OCI-LY1 (cell line): ENCODE measurements at regions not wholly inside any gene's neighbourhood (a gene's known extent, or its start where the extent isn't known, plus 50 kb on each side); places are given as distances from the start of the nearest gene placed in this dataset.

Experiments
- H2AFZ ChIP-seq: fragments of 200-600 bp; sonication (generic), shearing (Covaris generic); 2 replicates; pipeline ENCODE4 v1.6.0; 2014; ENCODE audit warnings: antibody characterized with exemption, mild to moderate bottlenecking, low read length
- H3F3A ChIP-seq: fragments of 200-600 bp; sonication (generic), shearing (Covaris generic); 2 replicates; pipeline ENCODE4 v1.6.0; 2014; ENCODE audit warnings: mild to moderate bottlenecking, antibody characterized with exemption, low read length, moderate library complexity; ENCODE audit not compliant: insufficient read depth
- H3K27ac ChIP-seq: fragments of 200-600 bp; sonication (generic); 2 replicates; pipeline ENCODE4 v1.5.1; 2014; ENCODE audit warnings: low read length, mixed run types, mild to moderate bottlenecking, low read depth; ENCODE audit not compliant: poor library complexity, severe bottlenecking
- H3K27me3 ChIP-seq: fragments of 200-600 bp; sonication (generic); 2 replicates; pipeline ENCODE4 v1.6.0; 2014; ENCODE audit warnings: antibody characterized with exemption, mild to moderate bottlenecking, low read length, moderate library complexity; ENCODE audit not compliant: insufficient read depth
- H3K36me3 ChIP-seq: fragments of 200-600 bp; sonication (generic); 2 replicates; pipeline ENCODE4 v1.6.1; 2014; ENCODE audit warnings: mild to moderate bottlenecking, antibody characterized with exemption, low read length, moderate library complexity, mixed read lengths; ENCODE audit not compliant: insufficient read depth
- H3K4me1 ChIP-seq: fragments of 200-600 bp; sonication (generic); 2 replicates; pipeline ENCODE4 v1.5.1; 2014; ENCODE audit warnings: mild to moderate bottlenecking, low read length, moderate library complexity; ENCODE audit not compliant: insufficient read depth, severe bottlenecking
- H3K4me2 ChIP-seq: fragments of 200-600 bp; sonication (generic), shearing (Covaris generic); 2 replicates; pipeline ENCODE4 v1.6.1; 2014; ENCODE audit warnings: low read length
- H3K4me3 ChIP-seq: fragments of 200-600 bp; sonication (generic); 2 replicates; pipeline ENCODE4 v1.5.1; 2014; ENCODE audit warnings: low read length, low read depth, mild to moderate bottlenecking, mixed read lengths; ENCODE audit not compliant: poor library complexity, severe bottlenecking
- H3K79me2 ChIP-seq: fragments of 200-600 bp; shearing (Covaris generic); 2 replicates; pipeline ENCODE4 v1.6.1; 2016; ENCODE audit warnings: mixed run types, low read length, mixed read lengths; ENCODE audit not compliant: insufficient read depth
- H3K9ac ChIP-seq: fragments of 200-600 bp; sonication (generic), shearing (Covaris generic); 2 replicates; pipeline ENCODE4 v1.6.1; 2014; ENCODE audit warnings: mild to moderate bottlenecking, low read length, mixed read lengths
- H3K9me2 ChIP-seq: fragments of 200-600 bp; sonication (generic), shearing (Covaris generic); 2 replicates; pipeline ENCODE4 v1.6.1; 2014; ENCODE audit warnings: low read depth, mild to moderate bottlenecking, low read length, mixed read lengths
- H3K9me3 ChIP-seq: fragments of 200-600 bp; shearing (Covaris generic); 2 replicates; pipeline ENCODE4 v1.6.1; 2014; ENCODE audit warnings: low read length, mixed read lengths
- H4K20me1 ChIP-seq: fragments of 200-600 bp; sonication (generic), shearing (Covaris generic); 2 replicates; pipeline ENCODE4 v1.6.0; 2016; ENCODE audit warnings: mild to moderate bottlenecking, low read length; ENCODE audit not compliant: insufficient read depth
- EZH2 ChIP-seq: fragments of 200-600 bp; sonication (generic), shearing (Covaris generic); IDR thresholded peaks from 2 replicates; pipeline ENCODE4 v1.8.0; 2017; ENCODE audit warnings: borderline replicate concordance, mixed run types, mild to moderate bottlenecking, antibody characterized with exemption, low read length, moderate library complexity, mixed read lengths
- TF ChIP-seq, protein P1 (sequence below): fragments of 200-600 bp; sonication (generic), shearing (Covaris generic); IDR thresholded peaks from 2 replicates; pipeline ENCODE4 v1.5.1; 2017; ENCODE audit warnings: mild to moderate bottlenecking, antibody characterized with exemption, low read length, moderate library complexity, mixed read lengths

DNA sequence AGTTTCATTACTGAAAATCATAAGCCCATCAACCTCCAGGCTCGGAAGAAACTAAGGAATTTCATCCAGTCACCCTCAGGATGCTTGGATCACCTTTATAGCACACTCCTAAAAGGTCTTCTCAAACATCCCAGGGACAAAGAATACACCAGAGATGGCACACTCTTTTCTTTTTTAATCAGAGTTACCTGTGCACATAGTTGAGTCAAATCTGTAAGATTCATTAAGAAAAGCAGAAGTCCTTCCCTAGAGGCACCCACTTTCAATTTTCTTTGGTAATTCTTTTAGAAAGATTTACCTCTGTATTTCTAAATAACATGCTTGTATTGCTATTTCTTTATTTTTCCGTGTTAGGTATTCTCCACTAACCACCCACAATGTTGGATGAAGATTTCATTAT is 50.6 kb upstream of the IL6 start:
- Histone ChIP-seq H3K9ac (no peak overlapping the region), H2AFZ (no peak overlapping the region), H3K4me2 (no peak overlapping the region), H3K27me3 (no peaks in the 10 kb centered on the region; the same call in 1 of the 2 replicates), H3K4me3 (no peak overlapping the region), H4K20me1 (no peaks in the 10 kb centered on the region), H3K27ac (no peak overlapping the region), H3K36me3 (no peaks in the 10 kb centered on the region), H3K4me1 (no peaks in the 10 kb centered on the region), H3K9me3 (no peaks in the 10 kb centered on the region), H3K9me2 (no peaks in the 10 kb centered on the region), H3K79me2 (no peaks in the 10 kb centered on the region), H3F3A (no peaks in the 10 kb centered on the region)
- no peak for TF ChIP-seq EZH2
- TF ChIP-seq, protein P1, sequence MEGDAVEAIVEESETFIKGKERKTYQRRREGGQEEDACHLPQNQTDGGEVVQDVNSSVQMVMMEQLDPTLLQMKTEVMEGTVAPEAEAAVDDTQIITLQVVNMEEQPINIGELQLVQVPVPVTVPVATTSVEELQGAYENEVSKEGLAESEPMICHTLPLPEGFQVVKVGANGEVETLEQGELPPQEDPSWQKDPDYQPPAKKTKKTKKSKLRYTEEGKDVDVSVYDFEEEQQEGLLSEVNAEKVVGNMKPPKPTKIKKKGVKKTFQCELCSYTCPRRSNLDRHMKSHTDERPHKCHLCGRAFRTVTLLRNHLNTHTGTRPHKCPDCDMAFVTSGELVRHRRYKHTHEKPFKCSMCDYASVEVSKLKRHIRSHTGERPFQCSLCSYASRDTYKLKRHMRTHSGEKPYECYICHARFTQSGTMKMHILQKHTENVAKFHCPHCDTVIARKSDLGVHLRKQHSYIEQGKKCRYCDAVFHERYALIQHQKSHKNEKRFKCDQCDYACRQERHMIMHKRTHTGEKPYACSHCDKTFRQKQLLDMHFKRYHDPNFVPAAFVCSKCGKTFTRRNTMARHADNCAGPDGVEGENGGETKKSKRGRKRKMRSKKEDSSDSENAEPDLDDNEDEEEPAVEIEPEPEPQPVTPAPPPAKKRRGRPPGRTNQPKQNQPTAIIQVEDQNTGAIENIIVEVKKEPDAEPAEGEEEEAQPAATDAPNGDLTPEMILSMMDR: no peak

DNA sequence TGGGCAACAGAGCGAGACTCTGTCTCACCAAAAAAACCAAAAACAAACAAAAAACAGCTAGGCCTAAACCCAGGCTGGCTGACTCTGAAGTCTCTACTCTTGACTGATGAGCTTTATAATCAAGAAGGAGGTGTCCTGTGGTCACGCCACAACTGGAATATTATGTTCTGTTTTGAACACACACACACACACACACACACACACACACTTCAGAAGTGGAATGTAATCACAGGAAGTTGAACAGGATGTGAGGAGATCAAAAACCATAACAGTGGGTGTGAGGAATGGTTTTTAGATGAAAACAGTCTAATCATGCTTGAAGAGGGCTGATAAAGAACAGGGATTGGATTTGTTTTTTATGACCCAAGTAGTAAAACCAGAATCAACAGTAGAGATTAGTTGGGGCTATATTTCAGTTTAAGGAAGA is 51.1 kb upstream of the IL6 start:
- Histone ChIP-seq H3K79me2 (no peaks in the 10 kb centered on the region), H3K9me2 (no peaks in the 10 kb centered on the region), H3F3A (no peaks in the 10 kb centered on the region), H3K9ac (no peak overlapping the region), H3K27me3 (no peaks in the 10 kb centered on the region; the same call in 1 of the 2 replicates), H3K36me3 (no peaks in the 10 kb centered on the region), H3K9me3 (no peaks in the 10 kb centered on the region), H3K4me3 (no peak overlapping the region), H3K27ac (no peak overlapping the region), H3K4me2 (no peak overlapping the region), H3K4me1 (no peaks in the 10 kb centered on the region), H4K20me1 (no peaks in the 10 kb centered on the region), H2AFZ (no peak overlapping the region)
- TF ChIP-seq, protein P1: no peak
- TF ChIP-seq EZH2: no peak

DNA sequence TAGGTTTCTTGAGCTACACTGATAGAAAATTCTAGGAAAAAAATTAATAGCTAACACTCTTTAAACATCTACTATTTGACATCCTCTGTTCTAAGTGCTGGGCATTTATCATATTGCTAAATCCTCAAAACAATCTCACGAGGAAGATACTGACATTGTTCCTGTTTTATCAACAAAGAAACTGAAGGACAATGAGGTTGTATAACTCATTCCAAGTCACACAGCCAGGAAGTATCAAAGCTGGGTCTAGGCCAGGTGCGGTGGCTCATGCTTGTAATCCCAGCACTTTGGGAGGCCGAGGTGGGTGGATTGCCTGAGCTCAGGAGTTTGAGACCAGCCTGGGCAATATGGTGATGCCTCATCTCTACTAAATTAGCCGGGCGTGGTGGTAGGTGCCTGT is 51.6 kb upstream of the IL6 start:
- H2AFZ ChIP-seq: no peak overlapping the region
- no peaks in the 10 kb centered on the region for H3K36me3 ChIP-seq
- H4K20me1 ChIP-seq: no peaks in the 10 kb centered on the region
- no peaks in the 10 kb centered on the region for H3K9me3 ChIP-seq
- no peak overlapping the region for H3K9ac ChIP-seq
- H3K4me1 ChIP-seq: no peaks in the 10 kb centered on the region
- H3K27ac ChIP-seq: no peak overlapping the region
- TF ChIP-seq EZH2: no peak
- TF ChIP-seq, protein P1: no peak
- no peak overlapping the region for H3K4me3 ChIP-seq
- H3F3A ChIP-seq: no peaks in the 10 kb centered on the region
- no peaks in the 10 kb centered on the region; the same call in 1 of the 2 replicates for H3K27me3 ChIP-seq
- H3K9me2 ChIP-seq: no peaks in the 10 kb centered on the region
- no peaks in the 10 kb centered on the region for H3K79me2 ChIP-seq
- H3K4me2 ChIP-seq: no peak overlapping the region
